Urothelium cell line (cell line): ENCODE measurements at regions not wholly inside any gene's neighbourhood (a gene's known extent, or its start where the extent isn't known, plus 50 kb on each side); places are given as distances from the start of the nearest gene placed in this dataset.

Experiments used
- DNase-seq: peaks from one replicate; pipeline ENCODE4 v3.0.0; 2011; ENCODE audit warnings: low spot score, mixed read lengths
- FAIRE-seq: peaks from 2 replicates; lab custom pipeline; 2011; peaks lifted over from hg19 to GRCh38; lab: Jason Lieb, UNC

- DNase-seq (no peak), FAIRE-seq (no peak)
Observed at GRCh38 chr2:122150524-122151280, 395.3 kb downstream of the TSN start.

GRCh38 chr2:122152571-122152970 lies 397.1 kb downstream of the TSN start:
- FAIRE-seq (no peak), DNase-seq (no peak)

GRCh38 chr2:122156176-122156890 lies 400.9 kb downstream of the TSN start:
- no peak for FAIRE-seq
- no peak for DNase-seq

- FAIRE-seq = no peak
Observed at GRCh38 chr2:122157158-122157557, 401.7 kb downstream of the TSN start.

GRCh38 chr2:122163617-122164016 lies 408.2 kb downstream of the TSN start:
- DNase-seq = no peak
- no peak for FAIRE-seq

More at GRCh38 chr2:122157158-122157557, 401.7 kb downstream of the TSN start:
- DNase-seq = no peak

- no peak for DNase-seq
- no peak for FAIRE-seq
Observed at GRCh38 chr2:122164964-122165363, 409.5 kb downstream of the TSN start.

- no peak for FAIRE-seq
- DNase-seq = no peak
Observed at GRCh38 chr2:122166820-122167219, 411.4 kb downstream of the TSN start.

GRCh38 chr2:122167515-122167914 lies 412.1 kb downstream of the TSN start:
- DNase-seq = no peak
- no peak for FAIRE-seq

GRCh38 chr2:122168799-122169198 lies 413.3 kb downstream of the TSN start:
- FAIRE-seq (no peak), DNase-seq (no peak)

GRCh38 chr2:122172812-122173211 lies 417.4 kb downstream of the TSN start:
- DNase-seq = no peak
- no peak for FAIRE-seq

- FAIRE-seq (no peak), DNase-seq (no peak)
Observed at GRCh38 chr2:122174061-122174460, 418.6 kb downstream of the TSN start.

- FAIRE-seq (peak; percentile 59), DNase-seq (no peak)
Observed at GRCh38 chr2:122179492-122180165, 424.2 kb downstream of the TSN start.

GRCh38 chr2:122180972-122181371 lies 425.5 kb downstream of the TSN start:
- peak; percentile 20 for DNase-seq
- no peak for FAIRE-seq

- no peak for FAIRE-seq
- no peak for DNase-seq
Observed at GRCh38 chr2:122182616-122183355, 427.3 kb downstream of the TSN start.

GRCh38 chr2:122183890-122184289 lies 428.4 kb downstream of the TSN start:
- FAIRE-seq (no peak), DNase-seq (no peak)

GRCh38 chr2:122186761-122187222 lies 431.3 kb downstream of the TSN start:
- FAIRE-seq (no peak), DNase-seq (no peak)

GRCh38 chr2:122191331-122191730 lies 435.9 kb downstream of the TSN start:
- peak; percentile 50 for DNase-seq
- peak; percentile 69 for FAIRE-seq

GRCh38 chr2:122193622-122194021 lies 438.2 kb downstream of the TSN start:
- DNase-seq = no peak

GRCh38 chr2:122194546-122194945 lies 439.1 kb downstream of the TSN start:
- FAIRE-seq = no peak
- no peak for DNase-seq

More at GRCh38 chr2:122193622-122194021, 438.2 kb downstream of the TSN start:
- peak; percentile 40 for FAIRE-seq

GRCh38 chr2:122203523-122203922 lies 448.1 kb downstream of the TSN start:
- peak; percentile 81 for DNase-seq
- FAIRE-seq = no peak

- no peak for DNase-seq
- FAIRE-seq = peak; percentile 30
Observed at GRCh38 chr2:122205641-122206040, 450.2 kb downstream of the TSN start.
